Suprapubic skin (tissue), 4 donors: ENCODE measurements at regions not wholly inside any gene's neighbourhood (a gene's known extent, or its start where the extent isn't known, plus 50 kb on each side); places are given as distances from the start of the nearest gene placed in this dataset.

ENCODE experiments used
- CTCF ChIP-seq, 2 donors: fragments of 200-600 bp in 1 of 2; fragments of 450-650 bp in 1 of 2; sonication (generic) in 1 of 2; IDR thresholded peaks; one replicate each; pipeline ENCODE4 v1.5.1; 2016 to 2019; ENCODE audit warnings: antibody characterized with exemption in 2 of 2, mild to moderate bottlenecking in 1 of 2, moderate library complexity in 1 of 2
- EP300 ChIP-seq: sonication (generic); formaldehyde crosslinking; IDR thresholded peaks from one replicate; pipeline ENCODE4 v1.6.1; 2017; ENCODE audit warnings: antibody characterized with exemption
- POLR2A ChIP-seq, 2 donors: fragments of 450-650 bp; IDR thresholded peaks; one replicate each; pipeline ENCODE4 v1.6.1; 2017; ENCODE audit warnings: antibody characterized with exemption in 2 of 2, mild to moderate bottlenecking in 2 of 2, moderate library complexity in 2 of 2
- POLR2AphosphoS5 ChIP-seq, 3 donors: sonication (generic); formaldehyde crosslinking; IDR thresholded peaks; one replicate each; pipeline ENCODE4 v1.6.1; 2017; ENCODE audit warnings: antibody characterized with exemption in 3 of 3

- TF ChIP-seq POLR2A (IDR thresholded peaks at IDR 0.05) (no peak), CTCF (IDR thresholded peaks at IDR 0.05) (no peak), EP300 (no peak), POLR2AphosphoS5 (IDR thresholded peaks at IDR 0.05) (no peak)
Measured at GRCh38 chr2:5410991-5411700, 281.0 kb upstream of the SOX11 start.
